ENCODE measurements at regions not wholly inside any gene's neighbourhood (a gene's known extent, or its start where the extent isn't known, plus 50 kb on each side); places are given as distances from the start of the nearest gene placed in this dataset.

DNA sequence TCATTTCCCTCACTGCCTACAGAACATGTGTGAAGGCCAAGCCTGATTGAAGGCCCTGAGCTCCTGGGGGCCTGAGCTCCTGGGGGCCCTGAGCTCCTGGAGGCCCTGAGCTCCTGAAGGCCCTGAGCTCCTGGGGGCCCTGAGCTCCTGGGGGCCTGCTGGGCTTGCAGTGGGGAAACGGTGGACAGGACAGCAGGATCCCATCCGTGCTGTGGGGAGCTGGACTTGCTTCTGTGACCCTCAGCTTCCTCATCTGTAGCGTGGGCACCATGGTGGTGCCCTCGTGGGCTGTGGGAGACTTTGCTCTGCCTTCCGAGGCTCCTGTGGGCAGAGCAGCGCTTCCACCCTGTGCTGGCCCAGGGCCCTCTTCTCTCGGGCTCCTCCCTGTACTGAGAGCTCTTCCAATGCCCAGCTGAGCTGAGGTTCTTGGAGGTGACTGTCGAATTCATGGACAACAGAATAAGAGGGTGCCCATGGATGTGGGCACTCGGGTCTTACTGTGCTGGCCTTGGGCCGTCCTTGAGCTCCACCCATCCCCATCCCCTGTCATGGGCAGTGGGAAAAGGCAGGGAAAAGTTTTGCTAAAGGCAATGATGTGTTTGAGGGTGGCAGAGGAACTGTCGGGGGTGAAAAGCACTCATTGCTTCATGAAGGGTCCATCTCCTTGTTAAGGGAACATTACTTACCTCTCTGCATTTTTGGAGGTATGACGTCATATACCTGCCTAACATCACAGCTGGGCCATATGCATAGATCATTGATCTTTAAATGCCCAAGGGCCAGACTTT lies 786.7 kb downstream of the TBC1D22A start:
- H3K36me3 ChIP-seq (ENCODE audit: control insufficient read depth in 5 of 5, insufficient read depth in 5 of 5, low read length in 5 of 5): no peaks in the 10 kb centered on the region
- peaks cover 0 to 10% (median 4%) of the 10 kb centered on the region in 5 donors for H3K9me3 ChIP-seq (ENCODE audit: control insufficient read depth in 5 of 5, low read length in 5 of 5)
- H3K27me3 ChIP-seq (ENCODE audit: control insufficient read depth in 5 of 5, insufficient read depth in 4 of 5, low read length in 5 of 5): peaks cover 4 to 12% (median 9%) of the 10 kb centered on the region in 5 donors
- no peak overlapping the region for H3K9ac ChIP-seq (ENCODE audit: low read length in 5 of 5)
- H3K4me3 ChIP-seq (ENCODE audit: low read depth in 1 of 5, low read length in 5 of 5): no peak overlapping the region
- peaks cover 0 to 14% (median 7%) of the 10 kb centered on the region in 5 donors for H3K4me1 ChIP-seq (ENCODE audit: control insufficient read depth in 5 of 5, insufficient read depth in 5 of 5, low read length in 5 of 5)
- H3K27ac ChIP-seq (ENCODE audit: low read depth, low read length): no peak overlapping the region

GRCh38 chr22:47547881-47548650 lies 785.6 kb downstream of the TBC1D22A start:
- Histone ChIP-seq H3K4me1 (ENCODE audit: control insufficient read depth in 5 of 5, insufficient read depth in 5 of 5, low read length in 5 of 5) (peaks cover 0 to 10% (median 7%) of the 10 kb centered on the region in 5 donors), H3K27me3 (ENCODE audit: control insufficient read depth in 5 of 5, insufficient read depth in 4 of 5, low read length in 5 of 5) (peaks cover 4 to 12% (median 9%) of the 10 kb centered on the region in 5 donors), H3K27ac (ENCODE audit: low read depth, low read length) (no peak overlapping the region), H3K9me3 (ENCODE audit: control insufficient read depth in 5 of 5, low read length in 5 of 5) (peaks cover 0 to 10% (median 6%) of the 10 kb centered on the region in 5 donors), H3K9ac (ENCODE audit: low read length in 5 of 5) (no peak overlapping the region), H3K36me3 (ENCODE audit: control insufficient read depth in 5 of 5, insufficient read depth in 5 of 5, low read length in 5 of 5) (no peaks in the 10 kb centered on the region), H3K4me3 (ENCODE audit: low read depth in 1 of 5, low read length in 5 of 5) (no peak overlapping the region)

- Histone ChIP-seq H3K27ac (ENCODE audit: low read depth, low read length) (no peak overlapping the region), H3K27me3 (ENCODE audit: control insufficient read depth in 5 of 5, insufficient read depth in 4 of 5, low read length in 5 of 5) (peaks cover 4 to 12% (median 9%) of the 10 kb centered on the region in 5 donors), H3K36me3 (ENCODE audit: control insufficient read depth in 5 of 5, insufficient read depth in 5 of 5, low read length in 5 of 5) (no peaks in the 10 kb centered on the region), H3K9ac (ENCODE audit: low read length in 5 of 5) (no peak overlapping the region), H3K9me3 (ENCODE audit: control insufficient read depth in 5 of 5, low read length in 5 of 5) (peaks cover 0 to 10% (median 6%) of the 10 kb centered on the region in 5 donors), H3K4me1 (ENCODE audit: control insufficient read depth in 5 of 5, insufficient read depth in 5 of 5, low read length in 5 of 5) (peaks cover 0 to 6% (median 5%) of the 10 kb centered on the region in 5 donors), H3K4me3 (ENCODE audit: low read depth in 1 of 5, low read length in 5 of 5) (no peak overlapping the region)
Observed at GRCh38 chr22:47547239-47547661, 784.8 kb downstream of the TBC1D22A start.

DNA sequence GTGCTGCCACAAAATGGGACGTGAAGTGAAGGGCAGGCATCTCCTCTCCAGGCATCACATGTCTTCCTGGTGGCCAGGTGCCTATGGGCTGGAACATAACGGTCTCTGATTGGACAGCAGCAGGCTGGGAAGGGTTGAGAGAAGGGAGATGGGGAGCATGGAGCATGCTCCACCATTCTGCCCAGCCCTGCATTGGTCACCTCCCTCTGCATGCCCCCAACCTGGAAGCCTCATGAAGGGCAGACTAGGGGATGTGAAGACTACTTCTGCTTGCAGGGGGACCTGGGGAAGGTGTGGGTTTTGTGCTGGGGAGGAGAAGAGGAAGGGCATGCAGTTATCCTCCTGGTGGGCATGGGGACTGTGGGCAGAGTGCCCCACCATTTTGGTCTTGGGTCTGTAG lies 782.2 kb downstream of the TBC1D22A start:
- Histone ChIP-seq H3K4me3 (ENCODE audit: low read depth in 1 of 5, low read length in 5 of 5) (no peak overlapping the region), H3K9me3 (ENCODE audit: control insufficient read depth in 5 of 5, low read length in 5 of 5) (peaks cover 0 to 11% (median 8%) of the 10 kb centered on the region in 5 donors), H3K27ac (ENCODE audit: low read depth, low read length) (no peak overlapping the region), H3K36me3 (ENCODE audit: control insufficient read depth in 5 of 5, insufficient read depth in 5 of 5, low read length in 5 of 5) (no peaks in the 10 kb centered on the region), H3K4me1 (ENCODE audit: control insufficient read depth in 5 of 5, insufficient read depth in 5 of 5, low read length in 5 of 5) (no peaks in the 10 kb centered on the region), H3K27me3 (ENCODE audit: control insufficient read depth in 5 of 5, insufficient read depth in 4 of 5, low read length in 5 of 5) (peaks cover 0 to 7% (median 3%) of the 10 kb centered on the region in 5 donors), H3K9ac (ENCODE audit: low read length in 5 of 5) (no peak overlapping the region)

DNA sequence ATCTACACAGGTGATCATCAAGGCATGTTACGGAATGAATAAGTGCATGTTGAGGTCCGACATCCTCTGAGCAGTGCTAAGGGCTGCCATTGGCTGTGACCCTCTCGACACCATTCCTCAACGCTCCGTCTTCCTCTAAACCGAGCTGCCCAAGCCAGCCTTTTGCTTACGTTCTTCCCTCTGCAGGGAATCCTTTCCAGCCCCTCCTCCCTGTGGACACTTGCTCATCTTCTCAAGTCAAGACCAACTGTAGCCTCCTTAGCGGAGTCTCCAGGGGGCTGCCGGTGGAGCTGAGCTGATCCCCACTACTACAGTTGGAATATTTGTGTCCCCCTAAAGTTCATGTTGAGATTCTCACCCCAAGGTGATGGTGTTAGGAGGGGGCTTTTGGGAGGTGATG lies 781.0 kb downstream of the TBC1D22A start:
- Histone ChIP-seq H3K4me3 (ENCODE audit: low read depth in 1 of 5, low read length in 5 of 5) (no peak overlapping the region), H3K27ac (ENCODE audit: low read depth, low read length) (no peak overlapping the region), H3K27me3 (ENCODE audit: control insufficient read depth in 5 of 5, insufficient read depth in 4 of 5, low read length in 5 of 5) (peaks cover 0 to 6% (median 0%) of the 10 kb centered on the region in 5 donors), H3K9me3 (ENCODE audit: control insufficient read depth in 5 of 5, low read length in 5 of 5) (peaks cover 0 to 15% (median 10%) of the 10 kb centered on the region in 5 donors), H3K9ac (ENCODE audit: low read length in 5 of 5) (no peak overlapping the region), H3K4me1 (ENCODE audit: control insufficient read depth in 5 of 5, insufficient read depth in 5 of 5, low read length in 5 of 5) (no peaks in the 10 kb centered on the region), H3K36me3 (ENCODE audit: control insufficient read depth in 5 of 5, insufficient read depth in 5 of 5, low read length in 5 of 5) (no peaks in the 10 kb centered on the region)

DNA sequence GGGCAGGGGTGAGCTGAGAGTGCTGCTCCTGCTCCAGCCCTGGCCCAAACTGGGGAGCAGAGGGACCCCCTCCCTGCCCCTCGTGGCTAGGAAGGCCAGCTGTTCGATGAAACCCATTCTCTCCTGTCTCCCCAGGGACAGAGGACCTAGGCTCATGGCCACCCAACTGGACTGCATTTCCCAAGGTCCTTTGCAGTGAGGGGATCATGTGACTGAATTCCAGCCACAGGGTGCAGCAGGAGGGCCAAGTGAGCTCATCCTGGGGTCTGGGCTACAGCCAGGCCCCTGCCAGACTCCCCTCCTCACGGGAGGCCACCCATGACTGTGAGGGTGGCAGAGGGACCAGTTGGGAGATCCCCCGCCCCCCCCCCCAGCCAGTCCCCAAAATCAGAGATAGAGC lies 777.6 kb downstream of the TBC1D22A start:
- H3K4me3 ChIP-seq (ENCODE audit: low read depth in 1 of 5, low read length in 5 of 5): no peak overlapping the region
- H3K36me3 ChIP-seq (ENCODE audit: control insufficient read depth in 5 of 5, insufficient read depth in 5 of 5, low read length in 5 of 5): no peaks in the 10 kb centered on the region
- no peak overlapping the region for H3K27ac ChIP-seq (ENCODE audit: low read depth, low read length)
- peaks cover 0 to 12% (median 5%) of the 10 kb centered on the region in 5 donors for H3K9me3 ChIP-seq (ENCODE audit: control insufficient read depth in 5 of 5, low read length in 5 of 5)
- H3K4me1 ChIP-seq (ENCODE audit: control insufficient read depth in 5 of 5, insufficient read depth in 5 of 5, low read length in 5 of 5): no peaks in the 10 kb centered on the region
- no peak overlapping the region for H3K9ac ChIP-seq (ENCODE audit: low read length in 5 of 5)
- peaks cover 0 to 6% (median 0%) of the 10 kb centered on the region in 5 donors for H3K27me3 ChIP-seq (ENCODE audit: control insufficient read depth in 5 of 5, insufficient read depth in 4 of 5, low read length in 5 of 5)

- Histone ChIP-seq H3K27me3 (ENCODE audit: control insufficient read depth in 5 of 5, insufficient read depth in 4 of 5, low read length in 5 of 5) (peaks cover 0 to 6% (median 0%) of the 10 kb centered on the region in 5 donors), H3K36me3 (ENCODE audit: control insufficient read depth in 5 of 5, insufficient read depth in 5 of 5, low read length in 5 of 5) (no peaks in the 10 kb centered on the region), H3K4me3 (ENCODE audit: low read depth in 1 of 5, low read length in 5 of 5) (no peak overlapping the region), H3K9me3 (ENCODE audit: control insufficient read depth in 5 of 5, low read length in 5 of 5) (peaks cover 0 to 7% (median 0%) of the 10 kb centered on the region in 5 donors), H3K4me1 (ENCODE audit: control insufficient read depth in 5 of 5, insufficient read depth in 5 of 5, low read length in 5 of 5) (peaks cover 0 to 3% (median 0%) of the 10 kb centered on the region in 5 donors), H3K9ac (ENCODE audit: low read length in 5 of 5) (no peak overlapping the region), H3K27ac (ENCODE audit: low read depth, low read length) (no peak overlapping the region)
Observed at GRCh38 chr22:47539374-47539773, 776.9 kb downstream of the TBC1D22A start.

DNA sequence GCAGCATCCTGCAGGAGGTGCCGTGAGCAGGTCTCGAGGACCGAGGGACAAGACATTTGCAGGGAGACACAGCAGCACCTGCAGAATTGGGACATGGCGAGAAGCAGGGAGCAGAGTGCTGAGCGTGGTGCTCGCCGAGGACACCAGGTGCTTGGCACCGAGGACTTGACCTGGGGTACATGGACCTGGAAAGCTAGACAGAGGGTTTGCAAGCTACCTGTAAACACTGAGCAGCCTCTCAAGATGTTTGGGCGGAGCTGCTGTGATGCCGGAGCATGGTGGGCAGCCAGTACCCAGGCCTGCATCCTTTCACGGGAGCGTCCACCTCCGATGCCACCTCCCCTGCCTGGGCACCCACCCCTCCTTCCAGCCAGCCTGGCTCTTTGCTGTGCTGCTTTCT lies 773.2 kb downstream of the TBC1D22A start:
- no peak overlapping the region for H3K4me3 ChIP-seq (ENCODE audit: low read depth in 1 of 5, low read length in 5 of 5)
- H3K27me3 ChIP-seq (ENCODE audit: control insufficient read depth in 5 of 5, insufficient read depth in 4 of 5, low read length in 5 of 5): peaks cover 0 to 10% (median 3%) of the 10 kb centered on the region in 5 donors
- no peak overlapping the region for H3K27ac ChIP-seq (ENCODE audit: low read depth, low read length)
- H3K9ac ChIP-seq (ENCODE audit: low read length in 5 of 5): no peak overlapping the region
- H3K36me3 ChIP-seq (ENCODE audit: control insufficient read depth in 5 of 5, insufficient read depth in 5 of 5, low read length in 5 of 5): no peaks in the 10 kb centered on the region
- H3K4me1 ChIP-seq (ENCODE audit: control insufficient read depth in 5 of 5, insufficient read depth in 5 of 5, low read length in 5 of 5): peaks cover 0 to 3% (median 0%) of the 10 kb centered on the region in 5 donors
- peaks cover 0 to 7% (median 0%) of the 10 kb centered on the region in 5 donors for H3K9me3 ChIP-seq (ENCODE audit: control insufficient read depth in 5 of 5, low read length in 5 of 5)

DNA sequence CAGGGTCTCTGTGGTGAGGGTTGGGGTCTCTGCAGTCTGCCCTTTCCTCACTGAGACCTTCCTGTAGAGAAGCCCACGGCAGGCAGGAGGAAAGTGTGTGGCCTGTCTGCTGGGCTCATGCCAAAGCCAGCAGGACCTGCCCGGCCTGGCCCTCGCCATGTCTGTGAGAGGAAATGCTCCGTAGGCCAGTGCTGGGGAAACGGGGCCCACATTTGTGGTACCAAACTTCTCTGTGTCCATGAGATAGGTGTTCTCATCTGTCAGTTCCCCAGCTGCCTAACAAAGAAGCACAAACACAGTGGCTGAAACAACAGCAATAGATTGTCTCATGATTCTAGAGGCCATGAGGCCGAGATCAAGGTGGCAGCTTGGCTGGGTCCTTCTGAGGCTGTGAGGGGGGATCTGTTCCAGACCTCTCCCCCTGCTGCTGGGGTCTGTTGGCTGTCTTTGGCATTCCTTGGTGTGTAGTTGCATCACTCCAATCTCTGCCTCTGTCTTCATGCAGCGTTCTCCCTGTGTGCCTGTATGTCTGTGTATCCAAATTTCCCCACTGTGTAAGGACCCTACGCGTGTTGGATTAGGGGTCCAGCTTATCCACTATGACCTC lies 772.5 kb downstream of the TBC1D22A start:
- Histone ChIP-seq H3K9ac (ENCODE audit: low read length in 5 of 5) (no peak overlapping the region), H3K36me3 (ENCODE audit: control insufficient read depth in 5 of 5, insufficient read depth in 5 of 5, low read length in 5 of 5) (no peaks in the 10 kb centered on the region), H3K27me3 (ENCODE audit: control insufficient read depth in 5 of 5, insufficient read depth in 4 of 5, low read length in 5 of 5) (peaks cover 0 to 8% (median 3%) of the 10 kb centered on the region in 5 donors), H3K4me3 (ENCODE audit: low read depth in 1 of 5, low read length in 5 of 5) (no peak overlapping the region), H3K4me1 (ENCODE audit: control insufficient read depth in 5 of 5, insufficient read depth in 5 of 5, low read length in 5 of 5) (peaks cover 0 to 3% (median 0%) of the 10 kb centered on the region in 5 donors), H3K9me3 (ENCODE audit: control insufficient read depth in 5 of 5, low read length in 5 of 5) (peaks cover 0 to 6% (median 0%) of the 10 kb centered on the region in 5 donors), H3K27ac (ENCODE audit: low read depth, low read length) (no peak overlapping the region)
